ENCODE measurements at regions not wholly inside any gene's neighbourhood (a gene's known extent, or its start where the extent isn't known, plus 50 kb on each side); places are given as distances from the start of the nearest gene placed in this dataset.

DNA sequence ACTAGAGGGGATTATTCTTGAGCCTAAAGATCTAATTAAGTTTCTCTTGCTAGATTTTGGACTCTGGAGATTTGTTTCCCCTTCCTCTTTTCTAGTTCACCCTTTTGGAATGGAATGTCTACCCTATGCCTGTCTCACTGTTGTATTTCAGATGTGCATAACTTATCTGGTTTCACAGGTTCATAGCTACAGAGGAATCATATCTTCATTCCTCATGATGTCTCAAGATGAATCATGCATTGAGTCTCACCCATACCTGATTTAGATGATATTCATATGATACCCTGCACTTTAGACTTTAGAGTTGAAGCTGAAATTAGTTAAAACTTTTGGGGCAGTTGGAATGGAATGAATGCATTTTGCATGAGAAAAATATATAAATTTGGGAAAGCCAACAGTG is 246.7 kb downstream of the HS3ST1 start:
- no peaks in the 10 kb centered on the region for H3K36me3 ChIP-seq (ENCODE audit: insufficient read depth, low read length)
- H3K4me3 ChIP-seq (ENCODE audit: low read depth, low read length, poor library complexity, severe bottlenecking), result no peak overlapping the region
- no peaks in the 10 kb centered on the region for H3F3A ChIP-seq (ENCODE audit: insufficient read depth, low read length)
- no peaks in the 10 kb centered on the region for H3K79me2 ChIP-seq (ENCODE audit: insufficient read depth, low read length)
- TF ChIP-seq EZH2 (IDR thresholded peaks at IDR 0.05; ENCODE audit: borderline replicate concordance, low read length), result no peak
- TF ChIP-seq, protein P1, sequence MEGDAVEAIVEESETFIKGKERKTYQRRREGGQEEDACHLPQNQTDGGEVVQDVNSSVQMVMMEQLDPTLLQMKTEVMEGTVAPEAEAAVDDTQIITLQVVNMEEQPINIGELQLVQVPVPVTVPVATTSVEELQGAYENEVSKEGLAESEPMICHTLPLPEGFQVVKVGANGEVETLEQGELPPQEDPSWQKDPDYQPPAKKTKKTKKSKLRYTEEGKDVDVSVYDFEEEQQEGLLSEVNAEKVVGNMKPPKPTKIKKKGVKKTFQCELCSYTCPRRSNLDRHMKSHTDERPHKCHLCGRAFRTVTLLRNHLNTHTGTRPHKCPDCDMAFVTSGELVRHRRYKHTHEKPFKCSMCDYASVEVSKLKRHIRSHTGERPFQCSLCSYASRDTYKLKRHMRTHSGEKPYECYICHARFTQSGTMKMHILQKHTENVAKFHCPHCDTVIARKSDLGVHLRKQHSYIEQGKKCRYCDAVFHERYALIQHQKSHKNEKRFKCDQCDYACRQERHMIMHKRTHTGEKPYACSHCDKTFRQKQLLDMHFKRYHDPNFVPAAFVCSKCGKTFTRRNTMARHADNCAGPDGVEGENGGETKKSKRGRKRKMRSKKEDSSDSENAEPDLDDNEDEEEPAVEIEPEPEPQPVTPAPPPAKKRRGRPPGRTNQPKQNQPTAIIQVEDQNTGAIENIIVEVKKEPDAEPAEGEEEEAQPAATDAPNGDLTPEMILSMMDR (IDR thresholded peaks at IDR 0.05; ENCODE audit: low read length), result no peak
- no peaks in the 10 kb centered on the region for H3K9me3 ChIP-seq (ENCODE audit: low read length)
- no peaks in the 10 kb centered on the region for H4K20me1 ChIP-seq (ENCODE audit: insufficient read depth, low read length)
- H3K27ac ChIP-seq (ENCODE audit: low read depth, low read length, poor library complexity, severe bottlenecking), result no peak overlapping the region
- no peak overlapping the region for H3K9ac ChIP-seq (ENCODE audit: low read length)
- H3K27me3 ChIP-seq (ENCODE audit: insufficient read depth, low read length), result no peaks in the 10 kb centered on the region
- no peak overlapping the region for H2AFZ ChIP-seq (ENCODE audit: low read length)
- H3K4me1 ChIP-seq (ENCODE audit: insufficient read depth, low read length, severe bottlenecking), result no peaks in the 10 kb centered on the region
- no peak overlapping the region for H3K4me2 ChIP-seq (ENCODE audit: low read length)
- no peaks in the 10 kb centered on the region for H3K9me2 ChIP-seq (ENCODE audit: low read depth, low read length)

DNA sequence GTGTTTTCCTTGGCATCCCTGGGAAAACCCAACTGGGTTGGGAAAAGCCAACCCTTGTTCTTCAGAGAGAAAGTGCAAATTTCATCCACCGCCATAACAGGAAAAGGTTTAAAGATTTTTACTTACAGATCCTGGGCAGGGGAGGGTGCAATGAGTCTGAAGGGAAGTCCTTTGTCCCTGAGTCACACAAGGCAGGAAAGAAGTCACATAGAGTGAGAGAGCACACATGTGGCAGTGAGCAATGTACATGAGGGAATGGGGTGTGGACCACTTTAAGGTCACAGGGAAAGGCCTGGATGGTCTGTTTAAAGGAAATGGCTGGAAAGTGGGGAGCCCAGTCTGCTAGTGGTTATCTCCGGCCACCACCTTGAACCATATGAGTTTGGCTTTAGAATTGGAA is 248.9 kb downstream of the HS3ST1 start:
- Histone ChIP-seq H3K79me2 (ENCODE audit: insufficient read depth, low read length) (no peaks in the 10 kb centered on the region), H3K4me2 (ENCODE audit: low read length) (no peak overlapping the region), H3K27ac (ENCODE audit: low read depth, low read length, poor library complexity, severe bottlenecking) (no peak overlapping the region), H4K20me1 (ENCODE audit: insufficient read depth, low read length) (no peaks in the 10 kb centered on the region), H3K9me3 (ENCODE audit: low read length) (no peaks in the 10 kb centered on the region), H3K4me3 (ENCODE audit: low read depth, low read length, poor library complexity, severe bottlenecking) (no peak overlapping the region), H3K36me3 (ENCODE audit: insufficient read depth, low read length) (no peaks in the 10 kb centered on the region), H3F3A (ENCODE audit: insufficient read depth, low read length) (no peaks in the 10 kb centered on the region), H3K9ac (ENCODE audit: low read length) (no peak overlapping the region), H3K9me2 (ENCODE audit: low read depth, low read length) (no peaks in the 10 kb centered on the region), H2AFZ (ENCODE audit: low read length) (no peak overlapping the region), H3K4me1 (ENCODE audit: insufficient read depth, low read length, severe bottlenecking) (no peaks in the 10 kb centered on the region), H3K27me3 (ENCODE audit: insufficient read depth, low read length) (no peaks in the 10 kb centered on the region)
- TF ChIP-seq, protein P1 (IDR thresholded peaks at IDR 0.05; ENCODE audit: low read length), result no peak
- no peak for TF ChIP-seq EZH2 (IDR thresholded peaks at IDR 0.05; ENCODE audit: borderline replicate concordance, low read length)

DNA sequence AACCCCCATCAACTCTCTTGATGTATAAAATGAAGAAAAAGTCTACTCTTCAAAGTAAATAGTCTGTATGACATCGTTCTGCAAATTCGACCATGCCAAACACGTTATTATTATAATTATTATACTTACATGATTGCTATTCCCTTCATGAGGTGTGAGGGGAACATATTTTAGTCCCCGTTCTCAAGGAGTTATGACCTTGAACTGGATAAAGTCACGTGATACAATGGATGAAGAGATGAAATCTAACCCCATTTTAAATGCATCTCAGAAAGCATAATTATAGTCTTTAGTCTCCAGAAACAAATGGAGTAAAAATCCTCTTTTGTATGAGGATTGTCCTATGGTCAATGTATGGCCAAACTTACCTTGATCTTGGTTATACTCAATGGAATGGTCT is 250.3 kb downstream of the HS3ST1 start:
- no peak overlapping the region for H2AFZ ChIP-seq (ENCODE audit: low read length)
- H3K4me2 ChIP-seq (ENCODE audit: low read length), result no peak overlapping the region
- H3K4me3 ChIP-seq (ENCODE audit: low read depth, low read length, poor library complexity, severe bottlenecking), result no peak overlapping the region
- no peaks in the 10 kb centered on the region for H3K27me3 ChIP-seq (ENCODE audit: insufficient read depth, low read length)
- no peak overlapping the region for H3K9ac ChIP-seq (ENCODE audit: low read length)
- no peaks in the 10 kb centered on the region for H3K36me3 ChIP-seq (ENCODE audit: insufficient read depth, low read length)
- H3K9me3 ChIP-seq (ENCODE audit: low read length), result no peaks in the 10 kb centered on the region
- no peak overlapping the region for H3K27ac ChIP-seq (ENCODE audit: low read depth, low read length, poor library complexity, severe bottlenecking)
- H3K9me2 ChIP-seq (ENCODE audit: low read depth, low read length), result no peaks in the 10 kb centered on the region
- TF ChIP-seq, protein P1 (IDR thresholded peaks at IDR 0.05; ENCODE audit: low read length), result no peak
- no peak for TF ChIP-seq EZH2 (IDR thresholded peaks at IDR 0.05; ENCODE audit: borderline replicate concordance, low read length)
- H3K4me1 ChIP-seq (ENCODE audit: insufficient read depth, low read length, severe bottlenecking), result no peaks in the 10 kb centered on the region
- no peaks in the 10 kb centered on the region for H3K79me2 ChIP-seq (ENCODE audit: insufficient read depth, low read length)
- no peaks in the 10 kb centered on the region for H3F3A ChIP-seq (ENCODE audit: insufficient read depth, low read length)
- H4K20me1 ChIP-seq (ENCODE audit: insufficient read depth, low read length), result no peaks in the 10 kb centered on the region

Measured in OCI-LY1 (cell line).